NCI-H524 treated with DMSO at 0.1 percent for 48 hours (cell line): ENCODE measurements at regions not wholly inside any gene's neighbourhood (a gene's known extent, or its start where the extent isn't known, plus 50 kb on each side); places are given as distances from the start of the nearest gene placed in this dataset.

Experiments used
- DNase-seq: peaks from one replicate; lab custom pipeline; 2025; lab: John Stamatoyannopoulos, UW

GRCh38 chr6:22068561-22069305, 228.1 kb downstream of the PRL start:
- no peak for DNase-seq

GRCh38 chr6:22069306-22069800, 227.5 kb downstream of the PRL start:
- no peak for DNase-seq

- DNase-seq = no peak
Measured at GRCh38 chr6:22071270-22072041, 225.4 kb downstream of the PRL start.

DNA sequence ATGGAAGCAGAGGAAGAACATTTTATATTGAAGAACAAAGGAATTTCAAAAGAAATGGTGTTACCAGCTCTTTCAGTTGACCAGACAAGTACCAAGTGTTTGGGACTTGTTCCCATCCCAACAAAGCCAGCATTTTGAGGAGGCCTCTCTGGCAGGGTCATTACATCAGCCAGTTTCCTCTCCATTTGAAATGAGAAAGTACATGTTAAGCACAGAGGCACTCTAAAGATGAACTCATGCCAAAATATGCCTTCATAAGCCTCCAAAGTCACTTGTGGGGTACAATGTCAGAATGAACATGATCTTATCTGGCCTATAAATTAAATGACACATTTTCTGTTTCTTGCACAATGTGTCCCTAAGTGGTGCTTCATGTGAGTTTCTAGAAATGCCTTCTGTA, 223.9 kb downstream of the PRL start:
- no peak for DNase-seq

DNA sequence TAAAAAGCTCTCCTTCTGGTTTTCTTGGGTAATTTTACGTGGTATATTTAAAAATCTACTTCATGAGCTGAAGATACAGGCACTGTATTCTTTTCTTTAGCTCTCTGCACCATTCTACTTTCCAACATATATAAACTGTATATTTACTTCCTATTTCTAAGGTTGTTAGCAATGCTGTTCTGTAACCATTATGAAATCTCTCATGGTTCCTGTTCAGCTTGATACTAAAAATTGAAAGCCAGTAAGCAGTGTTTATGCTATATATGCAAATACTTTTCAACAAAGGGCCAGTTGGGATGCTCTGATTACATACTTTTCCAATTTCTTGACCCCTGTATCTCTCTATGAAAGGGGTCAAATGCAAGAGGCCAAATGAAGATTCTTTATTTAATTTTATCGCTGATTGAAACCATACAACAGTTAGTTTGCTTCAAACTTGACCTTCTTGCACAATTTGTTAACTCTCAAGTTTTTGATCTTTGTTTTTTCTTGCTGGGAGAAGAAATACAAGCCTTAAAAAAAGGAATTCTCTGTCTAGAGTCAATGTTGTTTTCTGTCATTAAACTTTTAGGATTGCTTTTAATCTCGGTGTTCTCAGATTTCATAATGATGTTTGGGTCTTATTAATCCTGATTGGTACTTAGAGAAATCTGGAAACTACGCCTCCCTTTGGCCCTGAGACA, 223.2 kb downstream of the PRL start:
- no peak for DNase-seq

- DNase-seq = no peak
Measured at GRCh38 chr6:22078288-22078687, 218.5 kb downstream of the PRL start.

- DNase-seq = no peak
Measured at GRCh38 chr6:22078802-22079545, 217.9 kb downstream of the PRL start.

- no peak for DNase-seq
Measured at GRCh38 chr6:22079783-22080182, 217.1 kb downstream of the PRL start.

- no peak for DNase-seq
Measured at GRCh38 chr6:22081709-22082108, 215.1 kb downstream of the PRL start.

GRCh38 chr6:22082218-22082617, 214.6 kb downstream of the PRL start:
- no peak for DNase-seq

GRCh38 chr6:22083119-22083518, 213.7 kb downstream of the PRL start:
- no peak for DNase-seq

DNA sequence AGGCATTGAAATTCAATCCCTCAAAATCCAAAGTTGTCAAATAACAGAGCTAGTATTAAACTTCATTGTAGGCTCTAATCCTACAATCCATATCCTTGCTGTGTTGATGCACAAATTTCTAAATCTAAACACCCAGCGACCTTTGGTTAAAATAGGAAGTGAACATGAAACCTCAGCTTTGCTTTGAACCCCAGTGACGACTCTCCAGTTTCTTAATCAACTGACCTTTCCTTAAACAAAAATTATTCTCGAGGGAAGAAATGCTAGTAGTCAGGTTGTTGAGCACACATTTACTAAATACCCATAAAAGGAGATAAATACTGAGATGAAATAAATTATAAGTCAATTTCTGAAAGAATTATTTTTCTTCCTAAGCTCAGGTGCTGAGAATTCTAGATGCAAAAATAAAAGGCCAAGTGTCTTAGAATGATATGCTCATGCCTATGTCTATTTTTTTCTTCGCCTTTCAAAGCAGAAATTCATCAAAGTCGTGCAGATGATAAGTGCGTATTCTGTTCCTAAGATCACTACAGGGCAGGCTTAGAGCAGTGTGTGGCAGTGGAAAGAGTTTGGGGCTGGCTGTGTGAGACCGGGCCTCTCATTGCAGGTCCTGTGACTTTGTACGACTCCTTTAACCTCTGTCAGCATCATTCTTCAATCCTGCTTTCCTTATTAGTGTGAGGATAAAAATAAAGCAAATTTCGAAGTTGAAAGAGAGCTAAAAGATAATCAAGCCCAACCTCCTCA, 208.7 kb downstream of the PRL start:
- DNase-seq = no peak

DNA sequence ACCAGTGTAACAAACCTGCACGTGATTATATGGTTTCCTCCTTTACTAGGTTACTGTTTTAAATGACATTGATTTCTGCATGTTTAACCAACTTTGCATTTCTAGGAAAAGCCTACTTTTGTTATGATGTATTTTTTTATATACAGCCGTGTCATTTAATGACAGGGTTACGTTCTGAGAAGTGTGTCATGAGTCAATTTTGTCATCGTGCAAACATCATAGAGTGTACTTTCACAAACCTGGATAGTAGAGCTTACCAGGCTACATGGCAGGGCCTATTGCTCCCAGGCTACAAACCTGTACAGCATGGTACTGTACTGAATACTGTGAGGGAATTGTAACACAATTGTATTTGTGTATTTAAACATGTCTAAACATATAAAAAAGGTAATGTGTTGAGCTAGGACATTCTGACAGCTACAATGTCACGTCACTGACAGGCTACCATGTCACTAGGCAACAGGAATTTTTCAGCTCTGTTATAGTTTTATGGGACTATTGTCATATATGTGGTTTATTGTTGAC, 205.3 kb downstream of the PRL start:
- DNase-seq = no peak

- no peak for DNase-seq
Measured at GRCh38 chr6:22095836-22096235, 201.0 kb downstream of the PRL start.

GRCh38 chr6:22098601-22099031, 198.2 kb downstream of the PRL start:
- DNase-seq = peak; percentile 76

DNA sequence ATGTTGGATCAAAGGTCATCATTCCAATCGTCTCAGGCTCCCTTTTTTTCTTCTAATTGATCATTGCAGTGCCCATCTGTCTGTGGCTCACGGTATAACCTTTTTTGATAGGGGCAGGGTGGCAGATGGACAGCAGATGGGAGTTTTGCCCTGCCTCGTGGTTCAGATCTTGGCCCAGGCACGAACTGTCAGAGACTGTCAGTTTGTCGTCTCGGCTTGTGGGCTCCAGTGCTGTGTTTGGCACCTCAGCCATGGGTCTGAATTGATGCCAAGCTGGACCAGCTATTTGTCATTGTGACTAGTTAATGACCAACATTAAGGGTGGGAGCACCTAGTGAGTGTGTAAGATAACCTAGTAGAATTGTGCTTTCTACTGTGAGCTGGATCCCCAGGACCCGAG, 197.6 kb downstream of the PRL start:
- peak; percentile 85 for DNase-seq

GRCh38 chr6:22099923-22100322, 196.9 kb downstream of the PRL start:
- DNase-seq = no peak

GRCh38 chr6:22101163-22101562, 195.7 kb downstream of the PRL start:
- no peak for DNase-seq

GRCh38 chr6:22102671-22103070, 194.2 kb downstream of the PRL start:
- DNase-seq = no peak

DNA sequence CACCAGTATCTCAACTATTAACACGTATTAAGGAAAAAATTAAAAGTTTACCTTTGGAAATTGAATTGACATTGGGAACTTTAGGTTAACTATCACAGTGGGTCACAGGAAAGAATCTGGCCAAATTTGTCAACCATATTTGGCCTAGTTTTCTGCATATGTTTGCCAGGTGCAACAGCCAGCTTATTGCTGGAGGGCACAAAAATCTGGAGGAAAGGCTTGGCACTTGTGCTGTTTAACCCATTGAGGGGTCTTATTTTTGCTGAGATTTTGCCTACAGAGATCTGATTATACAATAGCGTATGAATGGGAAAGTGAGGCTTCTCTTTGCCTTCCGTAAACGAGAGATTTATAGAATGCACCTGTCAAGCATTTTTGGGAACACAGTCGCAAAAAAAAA, 190.4 kb downstream of the PRL start:
- DNase-seq = no peak

GRCh38 chr6:22106961-22107360, 189.9 kb downstream of the PRL start:
- DNase-seq = no peak
